SK-N-DZ (cell line): ENCODE measurements at regions not wholly inside any gene's neighbourhood (a gene's known extent, or its start where the extent isn't known, plus 50 kb on each side); places are given as distances from the start of the nearest gene placed in this dataset.
"Not testable (repeated sequence)": the region's sequence is repeated elsewhere in the genome, so short reads cannot be mapped to it uniquely, and the experiment has no call there.

Source experiments
- DNase-seq: peaks from one replicate; pipeline ENCODE4 v3.0.0-alpha.2; 2015; ENCODE audit warnings: low spot score

GRCh38 chr3:95738045-95738444 lies 1076.3 kb upstream of the EPHA6 start:
- no peak for DNase-seq

GRCh38 chr3:95744896-95745295 lies 1069.5 kb upstream of the EPHA6 start:
- DNase-seq: not testable (repeated sequence)

- DNase-seq: peak; percentile 62
Observed at GRCh38 chr3:95750097-95750496, 1064.3 kb upstream of the EPHA6 start.

GRCh38 chr3:95751509-95751908 lies 1062.9 kb upstream of the EPHA6 start:
- no peak for DNase-seq

- no peak for DNase-seq
Observed at GRCh38 chr3:95752199-95752598, 1062.2 kb upstream of the EPHA6 start.

GRCh38 chr3:95758707-95759106 lies 1055.7 kb upstream of the EPHA6 start:
- DNase-seq: no peak

- no peak for DNase-seq
Observed at GRCh38 chr3:95759614-95760301, 1054.6 kb upstream of the EPHA6 start.

GRCh38 chr3:95775486-95776094 lies 1038.8 kb upstream of the EPHA6 start:
- DNase-seq: peak; percentile 73

GRCh38 chr3:95781598-95781997 lies 1032.8 kb upstream of the EPHA6 start:
- DNase-seq: no peak

GRCh38 chr3:95789111-95789510 lies 1025.3 kb upstream of the EPHA6 start:
- DNase-seq: no peak

GRCh38 chr3:95797081-95797480 lies 1017.3 kb upstream of the EPHA6 start:
- DNase-seq: no peak

- no peak for DNase-seq
Observed at GRCh38 chr3:95798628-95799027, 1015.8 kb upstream of the EPHA6 start.

GRCh38 chr3:95810462-95810861 lies 1003.9 kb upstream of the EPHA6 start:
- DNase-seq: no peak

GRCh38 chr3:95813244-95813643 lies 1001.1 kb upstream of the EPHA6 start:
- DNase-seq: no peak

GRCh38 chr3:95815828-95816227 lies 998.6 kb upstream of the EPHA6 start:
- no peak for DNase-seq

GRCh38 chr3:95826419-95826818 lies 988.0 kb upstream of the EPHA6 start:
- DNase-seq: no peak

- no peak for DNase-seq
Observed at GRCh38 chr3:95832146-95832545, 982.2 kb upstream of the EPHA6 start.

- not testable (repeated sequence) for DNase-seq
Observed at GRCh38 chr3:95860628-95861027, 953.8 kb upstream of the EPHA6 start.

- DNase-seq: no peak
Observed at GRCh38 chr3:95883801-95884200, 930.6 kb upstream of the EPHA6 start.

GRCh38 chr3:95886616-95887015 lies 927.8 kb upstream of the EPHA6 start:
- DNase-seq: no peak

GRCh38 chr3:95887114-95887513 lies 927.3 kb upstream of the EPHA6 start:
- no peak for DNase-seq

- DNase-seq: no peak
Observed at GRCh38 chr3:95894820-95895219, 919.6 kb upstream of the EPHA6 start.

- no peak for DNase-seq
Observed at GRCh38 chr3:95899494-95899893, 914.9 kb upstream of the EPHA6 start.

- DNase-seq: no peak
Observed at GRCh38 chr3:95899911-95900310, 914.5 kb upstream of the EPHA6 start.
